Activated naive CD4-positive, alpha-beta T cell treated with anti-CD3 and anti-CD28 coated beads for 36 hours (primary cell): ENCODE measurements at regions not wholly inside any gene's neighbourhood (a gene's known extent, or its start where the extent isn't known, plus 50 kb on each side); places are given as distances from the start of the nearest gene placed in this dataset.

Source experiments
- CTCF ChIA-PET: fragments of 350-600 bp; sonication (Branson Sonifier 250); formaldehyde crosslinking; loops from one replicate; lab custom pipeline; 2021; ENCODE audit warnings: antibody characterized with exemption; lab: Charles Lee
- DNase-seq: peaks from one replicate; pipeline ENCODE4 v3.0.0-alpha.2; 2020
- H3K27ac Mint-ChIP-seq: one replicate; pipeline ENCODE4 v1.8.0; 2021; ENCODE audit warnings: mild to moderate bottlenecking, mixed read lengths
- H3K27me3 Mint-ChIP-seq: one replicate; pipeline ENCODE4 v1.8.0; 2021; ENCODE audit warnings: low read depth, mixed read lengths
- H3K36me3 Mint-ChIP-seq: one replicate; pipeline ENCODE4 v1.8.0; 2021; ENCODE audit warnings: low read depth, mixed read lengths
- H3K4me1 Mint-ChIP-seq: one replicate; pipeline ENCODE4 v1.8.0; 2021; ENCODE audit warnings: low read depth, mixed read lengths
- H3K4me3 Mint-ChIP-seq: one replicate; pipeline ENCODE4 v1.8.0; 2021; ENCODE audit warnings: mild to moderate bottlenecking, moderate library complexity, mixed read lengths
- H3K9me3 Mint-ChIP-seq: one replicate; pipeline ENCODE4 v1.8.0; 2021; ENCODE audit warnings: mixed read lengths
- intact Hi-C: fragments of 100-400 bp; cut with micrococcal nuclease; formaldehyde crosslinking; loops from one replicate; pipeline ENCODE4 v1.15.1; 2023

GRCh38 chr11:90764691-90765090 lies 541.8 kb upstream of the CHORDC1 start:
- Mint-ChIP-seq H3K27ac (no peak overlapping the region), H3K9me3 (no peaks in the 10 kb centered on the region), H3K27me3 (no peaks in the 10 kb centered on the region), H3K36me3 (no peaks in the 10 kb centered on the region), H3K4me1 (no peaks in the 10 kb centered on the region), H3K4me3 (no peak overlapping the region)
- DNase-seq, result no peak
- CTCF ChIA-PET, result no interaction called here
- intact Hi-C loops, result no loop called here

- no peaks in the 10 kb centered on the region for H3K9me3 Mint-ChIP-seq
- CTCF ChIA-PET, result no interaction called here
- H3K27me3 Mint-ChIP-seq, result no peaks in the 10 kb centered on the region
- H3K36me3 Mint-ChIP-seq, result no peaks in the 10 kb centered on the region
- no peak overlapping the region for H3K4me3 Mint-ChIP-seq
- intact Hi-C loops, result no loop called here
- no peak overlapping the region for H3K27ac Mint-ChIP-seq
- no peaks in the 10 kb centered on the region for H3K4me1 Mint-ChIP-seq
- no peak for DNase-seq
Observed at GRCh38 chr11:90757849-90758494, 535.1 kb upstream of the CHORDC1 start.

GRCh38 chr11:90756617-90757016 lies 533.8 kb upstream of the CHORDC1 start:
- Mint-ChIP-seq H3K27ac (no peak overlapping the region), H3K36me3 (no peaks in the 10 kb centered on the region), H3K27me3 (no peaks in the 10 kb centered on the region), H3K9me3 (no peaks in the 10 kb centered on the region), H3K4me3 (no peak overlapping the region), H3K4me1 (no peaks in the 10 kb centered on the region)
- no peak for DNase-seq
- intact Hi-C loops, result no loop called here
- CTCF ChIA-PET, result no interaction called here

GRCh38 chr11:90753546-90753945 lies 530.7 kb upstream of the CHORDC1 start:
- CTCF ChIA-PET, result no interaction called here
- Mint-ChIP-seq H3K4me3 (no peak overlapping the region), H3K36me3 (no peaks in the 10 kb centered on the region), H3K4me1 (no peaks in the 10 kb centered on the region), H3K27me3 (no peaks in the 10 kb centered on the region), H3K9me3 (no peaks in the 10 kb centered on the region), H3K27ac (no peak overlapping the region)
- DNase-seq, result no peak
- intact Hi-C loops, result no loop called here

- H3K27me3 Mint-ChIP-seq, result no peaks in the 10 kb centered on the region
- no peaks in the 10 kb centered on the region for H3K36me3 Mint-ChIP-seq
- CTCF ChIA-PET, result interaction anchor here (0.6 kb wide), 1 partner anchor 215 kb away, joined by 6 read pairs; no protein-coding TSS in a partner anchor
- H3K9me3 Mint-ChIP-seq, result peaks cover 16% of the 10 kb centered on the region
- DNase-seq, result no peak
- intact Hi-C loops, result no loop called here
- H3K4me1 Mint-ChIP-seq, result no peaks in the 10 kb centered on the region
- H3K4me3 Mint-ChIP-seq, result no peak overlapping the region
- H3K27ac Mint-ChIP-seq, result no peak overlapping the region
Observed at GRCh38 chr11:90747057-90747456, 524.2 kb upstream of the CHORDC1 start.

- intact Hi-C loops, result no loop called here
- no peaks in the 10 kb centered on the region for H3K27me3 Mint-ChIP-seq
- H3K27ac Mint-ChIP-seq, result no peak overlapping the region
- CTCF ChIA-PET, result no interaction called here
- no peaks in the 10 kb centered on the region for H3K36me3 Mint-ChIP-seq
- no peak overlapping the region for H3K4me3 Mint-ChIP-seq
- peaks cover 16% of the 10 kb centered on the region for H3K9me3 Mint-ChIP-seq
- no peak for DNase-seq
- H3K4me1 Mint-ChIP-seq, result no peaks in the 10 kb centered on the region
Observed at GRCh38 chr11:90744169-90744568, 521.3 kb upstream of the CHORDC1 start.

- CTCF ChIA-PET, result no interaction called here
- intact Hi-C loops, result no loop called here
- no peak for DNase-seq
- peaks cover 3% of the 10 kb centered on the region for H3K9me3 Mint-ChIP-seq
- H3K36me3 Mint-ChIP-seq, result no peaks in the 10 kb centered on the region
- no peaks in the 10 kb centered on the region for H3K4me1 Mint-ChIP-seq
- H3K4me3 Mint-ChIP-seq, result no peak overlapping the region
- no peak overlapping the region for H3K27ac Mint-ChIP-seq
- no peaks in the 10 kb centered on the region for H3K27me3 Mint-ChIP-seq
Observed at GRCh38 chr11:90738799-90739198, 516.0 kb upstream of the CHORDC1 start.

- no peak overlapping the region for H3K27ac Mint-ChIP-seq
- no peaks in the 10 kb centered on the region for H3K4me1 Mint-ChIP-seq
- H3K36me3 Mint-ChIP-seq, result no peaks in the 10 kb centered on the region
- DNase-seq, result no peak
- CTCF ChIA-PET, result no interaction called here
- intact Hi-C loops, result no loop called here
- no peak overlapping the region for H3K4me3 Mint-ChIP-seq
- peaks cover 2% of the 10 kb centered on the region for H3K9me3 Mint-ChIP-seq
- H3K27me3 Mint-ChIP-seq, result no peaks in the 10 kb centered on the region
Observed at GRCh38 chr11:90737444-90738050, 514.7 kb upstream of the CHORDC1 start.

- intact Hi-C loops, result no loop called here
- Mint-ChIP-seq H3K36me3 (no peaks in the 10 kb centered on the region), H3K27me3 (no peaks in the 10 kb centered on the region), H3K4me3 (no peak overlapping the region), H3K27ac (no peak overlapping the region), H3K4me1 (no peaks in the 10 kb centered on the region), H3K9me3 (peaks cover 10% of the 10 kb centered on the region)
- DNase-seq, result no peak
- CTCF ChIA-PET, result no interaction called here
Observed at GRCh38 chr11:90732486-90732885, 509.6 kb upstream of the CHORDC1 start.

GRCh38 chr11:90723475-90723874 lies 500.6 kb upstream of the CHORDC1 start:
- no peak overlapping the region for H3K4me3 Mint-ChIP-seq
- H3K36me3 Mint-ChIP-seq, result no peaks in the 10 kb centered on the region

GRCh38 chr11:90722552-90723190 lies 499.8 kb upstream of the CHORDC1 start:
- DNase-seq, result no peak
- no peak overlapping the region for H3K4me3 Mint-ChIP-seq
- H3K27me3 Mint-ChIP-seq, result no peaks in the 10 kb centered on the region
- intact Hi-C loops, result no loop called here
- H3K9me3 Mint-ChIP-seq, result peaks cover 7% of the 10 kb centered on the region
- H3K4me1 Mint-ChIP-seq, result no peaks in the 10 kb centered on the region
- no peak overlapping the region for H3K27ac Mint-ChIP-seq
- CTCF ChIA-PET, result no interaction called here
- no peaks in the 10 kb centered on the region for H3K36me3 Mint-ChIP-seq

More at GRCh38 chr11:90723475-90723874, 500.6 kb upstream of the CHORDC1 start:
- CTCF ChIA-PET, result no interaction called here
- no peak overlapping the region for H3K27ac Mint-ChIP-seq
- H3K27me3 Mint-ChIP-seq, result no peaks in the 10 kb centered on the region
- no peaks in the 10 kb centered on the region for H3K4me1 Mint-ChIP-seq
- intact Hi-C loops, result no loop called here
- no peak for DNase-seq
- peaks cover 7% of the 10 kb centered on the region for H3K9me3 Mint-ChIP-seq

GRCh38 chr11:90717522-90717921 lies 494.7 kb upstream of the CHORDC1 start:
- no peak for DNase-seq
- H3K27me3 Mint-ChIP-seq, result no peaks in the 10 kb centered on the region
- H3K27ac Mint-ChIP-seq, result no peak overlapping the region
- no peak overlapping the region for H3K4me3 Mint-ChIP-seq
- no peaks in the 10 kb centered on the region for H3K4me1 Mint-ChIP-seq
- intact Hi-C loops, result no loop called here
- CTCF ChIA-PET, result no interaction called here
- H3K36me3 Mint-ChIP-seq, result peaks cover 2% of the 10 kb centered on the region
- H3K9me3 Mint-ChIP-seq, result peaks cover 28% of the 10 kb centered on the region

- Mint-ChIP-seq H3K36me3 (no peaks in the 10 kb centered on the region), H3K27ac (no peak overlapping the region), H3K4me3 (no peak overlapping the region), H3K9me3 (peaks cover 12% of the 10 kb centered on the region), H3K27me3 (no peaks in the 10 kb centered on the region), H3K4me1 (no peaks in the 10 kb centered on the region)
- DNase-seq, result no peak
- CTCF ChIA-PET, result no interaction called here
- intact Hi-C loops, result no loop called here
Observed at GRCh38 chr11:90705661-90706060, 482.8 kb upstream of the CHORDC1 start.
